ENCODE measurements at regions not wholly inside any gene's neighbourhood (a gene's known extent, or its start where the extent isn't known, plus 50 kb on each side); places are given as distances from the start of the nearest gene placed in this dataset.

- Histone ChIP-seq H3K27me3 (ENCODE audit: control insufficient read depth in 2 of 2, insufficient read depth in 2 of 2, low read length in 2 of 2) (no peaks in the 10 kb centered on the region), H3K4me2 (replicated peaks; ENCODE audit: extremely low read depth, low read length, poor library complexity, severe bottlenecking) (no peak overlapping the region), H3K4me3 (replicated peaks in 1 of 3; ENCODE audit: low read depth in 2 of 3, low read length in 3 of 3) (no peak overlapping the region), H3K27ac (ENCODE audit: low read depth in 1 of 2, low read length in 2 of 2) (no peak overlapping the region), H2AFZ (ENCODE audit: insufficient read depth, low read depth, low read length, poor library complexity, severe bottlenecking) (no peak overlapping the region), H4K20me1 (ENCODE audit: insufficient read depth, low read length) (no peaks in the 10 kb centered on the region), H3K9me3 (replicated peaks in 1 of 2; ENCODE audit: control insufficient read depth in 1 of 2, insufficient read depth in 1 of 2, low read length in 2 of 2) (peaks cover 2 to 15% of the 10 kb centered on the region in 2 donors), H3K4me1 (ENCODE audit: control insufficient read depth in 1 of 2, insufficient read depth in 2 of 2, low read length in 2 of 2) (no peaks in the 10 kb centered on the region), H3K79me2 (ENCODE audit: insufficient read depth, low read length) (no peaks in the 10 kb centered on the region), H3K36me3 (replicated peaks in 1 of 2; ENCODE audit: control insufficient read depth in 1 of 2, insufficient read depth in 2 of 2, low read length in 2 of 2) (no peaks in the 10 kb centered on the region), H3K9ac (ENCODE audit: insufficient read depth, low read length, poor library complexity, severe bottlenecking) (no peak overlapping the region)
- H3K4me1 Mint-ChIP-seq = no peaks in the 10 kb centered on the region
- no peak overlapping the region for H3K27ac Mint-ChIP-seq
- intact Hi-C loops (cut with micrococcal nuclease) = no loop called here
- WGBS (ENCODE audit: insufficient coverage) = no CpG with 5 or more reads among the region's 1 CpG
- peaks cover 0 to 15% (median 9%) of the 10 kb centered on the region in 7 donors for H3K9me3 Mint-ChIP-seq
- DNase-seq = no peak
- TF ChIP-seq CTCF (IDR thresholded peaks at IDR 0.05) = no peak
- peaks cover 3 to 5% (median 3%) of the 10 kb centered on the region in 3 donors for H3K27me3 Mint-ChIP-seq (ENCODE audit: low read depth in 3 of 3)
- no peaks in the 10 kb centered on the region for H3K36me3 Mint-ChIP-seq
- no peak overlapping the region for H3K4me3 Mint-ChIP-seq
Measured at GRCh38 chr10:33396938-33397337, 62.5 kb upstream of the NRP1 start.

- Histone ChIP-seq H3K27ac (ENCODE audit: low read depth in 1 of 2, low read length in 2 of 2) (no peak overlapping the region), H4K20me1 (ENCODE audit: insufficient read depth, low read length) (no peaks in the 10 kb centered on the region), H3K9me3 (replicated peaks in 1 of 2; ENCODE audit: control insufficient read depth in 1 of 2, insufficient read depth in 1 of 2, low read length in 2 of 2) (peaks cover 2 to 15% of the 10 kb centered on the region in 2 donors), H3K4me2 (replicated peaks; ENCODE audit: extremely low read depth, low read length, poor library complexity, severe bottlenecking) (no peak overlapping the region), H3K4me1 (ENCODE audit: control insufficient read depth in 1 of 2, insufficient read depth in 2 of 2, low read length in 2 of 2) (no peaks in the 10 kb centered on the region), H3K27me3 (ENCODE audit: control insufficient read depth in 2 of 2, insufficient read depth in 2 of 2, low read length in 2 of 2) (no peaks in the 10 kb centered on the region), H3K36me3 (replicated peaks in 1 of 2; ENCODE audit: control insufficient read depth in 1 of 2, insufficient read depth in 2 of 2, low read length in 2 of 2) (no peaks in the 10 kb centered on the region), H2AFZ (ENCODE audit: insufficient read depth, low read depth, low read length, poor library complexity, severe bottlenecking) (no peak overlapping the region), H3K79me2 (ENCODE audit: insufficient read depth, low read length) (no peaks in the 10 kb centered on the region), H3K9ac (ENCODE audit: insufficient read depth, low read length, poor library complexity, severe bottlenecking) (no peak overlapping the region), H3K4me3 (replicated peaks in 1 of 3; ENCODE audit: low read depth in 2 of 3, low read length in 3 of 3) (no peak overlapping the region)
- Mint-ChIP-seq H3K36me3 (no peaks in the 10 kb centered on the region), H3K4me1 (no peaks in the 10 kb centered on the region), H3K9me3 (peaks cover 0 to 15% (median 9%) of the 10 kb centered on the region in 7 donors), H3K27me3 (ENCODE audit: low read depth in 3 of 3) (peaks cover 0 to 3% (median 2%) of the 10 kb centered on the region in 3 donors), H3K4me3 (no peak overlapping the region), H3K27ac (no peak overlapping the region)
- no peak for TF ChIP-seq CTCF (IDR thresholded peaks at IDR 0.05)
- intact Hi-C loops (cut with micrococcal nuclease) = no loop called here
- no CpG with 5 or more reads among the region's 3 CpGs for WGBS (ENCODE audit: insufficient coverage)
- DNase-seq = no peak
Measured at GRCh38 chr10:33396279-33396678, 61.8 kb upstream of the NRP1 start.

Data from CD14-positive monocyte (primary cell).